Stromal cell of bone marrow (primary cell): ENCODE measurements at regions not wholly inside any gene's neighbourhood (a gene's known extent, or its start where the extent isn't known, plus 50 kb on each side); places are given as distances from the start of the nearest gene placed in this dataset.

Source experiments
- DNase-seq: peaks from one replicate; pipeline ENCODE4 v3.0.0-alpha.2; 2012; ENCODE audit warnings: low read depth

GRCh38 chrX:20322887-20323286 lies 56.2 kb upstream of the RPS6KA3 start:
- DNase-seq: no peak

GRCh38 chrX:20320461-20321159 lies 53.9 kb upstream of the RPS6KA3 start:
- DNase-seq: no peak

- DNase-seq: no peak
Measured at GRCh38 chrX:20319054-20319453, 52.3 kb upstream of the RPS6KA3 start.

- DNase-seq: no peak
Measured at GRCh38 chrX:20317873-20318272, 51.2 kb upstream of the RPS6KA3 start.
